Kidney (tissue), 13 donors: ENCODE measurements at regions not wholly inside any gene's neighbourhood (a gene's known extent, or its start where the extent isn't known, plus 50 kb on each side); places are given as distances from the start of the nearest gene placed in this dataset.

Experiments used
- DNase-seq, 5 donors: peaks; one replicate each; pipeline ENCODE4 v3.0.0-alpha.2; 2013 to 2020
- FAIRE-seq: peaks from 2 replicates; lab custom pipeline; 2012; peaks lifted over from hg19 to GRCh38; lab: Jason Lieb, UNC
- H3K27ac ChIP-seq, 2 donors: one replicate each; pipeline ENCODE4 v1.7.0; 2013; ENCODE audit warnings: low read depth in 2 of 2, low read length in 2 of 2, inconsistent platforms in 1 of 2
- H3K27me3 ChIP-seq: one replicate; pipeline ENCODE4 v1.7.1; 2013; ENCODE audit warnings: low read length, inconsistent platforms; ENCODE audit not compliant: control insufficient read depth, insufficient read depth
- H3K36me3 ChIP-seq, 3 donors: one replicate each; pipeline versions ENCODE4 v1.7.0 to v1.7.1; 2013; ENCODE audit warnings: low read length in 3 of 3, control low read depth in 1 of 3, inconsistent platforms in 1 of 3; ENCODE audit not compliant: insufficient read depth in 3 of 3, control insufficient read depth in 2 of 3
- H3K4me1 ChIP-seq, 3 donors: one replicate each; pipeline versions ENCODE4 v1.7.0 to v1.7.1; 2013; ENCODE audit warnings: low read length in 3 of 3, inconsistent platforms in 1 of 3, low read depth in 1 of 3; ENCODE audit not compliant: control insufficient read depth in 2 of 3, insufficient read depth in 2 of 3
- H3K4me3 ChIP-seq, 3 donors: one replicate each; pipeline versions ENCODE4 v1.7.0 to v1.8.1; 2013; ENCODE audit warnings: low read length in 3 of 3, control low read depth in 1 of 3, inconsistent platforms in 1 of 3
- H3K9ac ChIP-seq, 3 donors: one replicate each; pipeline versions ENCODE4 v1.7.0 to v1.7.1; 2013; ENCODE audit warnings: low read length in 3 of 3, control low read depth in 1 of 3, inconsistent platforms in 1 of 3
- H3K9me3 ChIP-seq, 3 donors: one replicate each; pipeline versions ENCODE4 v1.7.0 to v1.7.1; 2013; ENCODE audit warnings: low read length in 3 of 3, control low read depth in 1 of 3, inconsistent platforms in 1 of 3; ENCODE audit not compliant: control insufficient read depth in 2 of 3, insufficient read depth in 1 of 3
- intact Hi-C: fragments of 100-400 bp; cut with DNase I; formaldehyde crosslinking; loops from one replicate; pipeline ENCODE4 v1.11.1; 2022
- TF ChIP-seq, protein P1 (sequence below): IDR thresholded peaks from 3 replicates; pipeline ENCODE4 v1.5.1; 2012; ENCODE audit warnings: mild to moderate bottlenecking, moderate library complexity, borderline replicate concordance; ENCODE audit not compliant: insufficient read depth; ENCODE audit errors: extremely low read depth
- donor health status: control.
- donor health status: control.
- donor health status: control.
- donor health status: control.
- donor health status: control.
- donor health status: DM: yes; HTN: yes; CAD: no.
- donor health status: Normal renal cell carcinoma (clear cell type).

DNA sequence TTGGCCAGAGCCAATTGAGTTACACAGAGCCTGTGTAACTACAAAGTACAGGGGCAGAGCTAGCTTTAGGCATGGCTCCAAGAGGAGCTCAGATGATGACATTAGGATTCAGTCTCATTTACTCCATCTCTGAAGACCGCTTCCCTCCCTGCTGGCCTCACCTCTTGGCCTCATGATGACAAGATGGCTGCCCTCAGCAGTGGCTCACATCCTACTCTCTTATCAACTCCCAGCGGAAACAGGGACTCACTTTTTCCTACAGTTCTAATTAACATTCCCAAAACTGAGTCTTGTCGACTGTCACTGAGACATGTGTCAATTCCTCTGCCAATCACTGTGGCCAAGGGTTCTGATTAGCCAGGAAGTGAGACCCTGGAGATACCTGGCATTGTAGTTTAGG, 59.4 kb upstream of the ECE1 start:
- no peak for FAIRE-seq
- Histone ChIP-seq H3K36me3 (no peaks in the 10 kb centered on the region), H3K9me3 (no peaks in the 10 kb centered on the region), H3K27ac (no peak overlapping the region), H3K9ac (no peak overlapping the region), H3K4me3 (no peak overlapping the region), H3K4me1 (peaks cover 0 to 9% (median 5%) of the 10 kb centered on the region in 3 donors), H3K27me3 (no peaks in the 10 kb centered on the region)
- TF ChIP-seq, protein P1, sequence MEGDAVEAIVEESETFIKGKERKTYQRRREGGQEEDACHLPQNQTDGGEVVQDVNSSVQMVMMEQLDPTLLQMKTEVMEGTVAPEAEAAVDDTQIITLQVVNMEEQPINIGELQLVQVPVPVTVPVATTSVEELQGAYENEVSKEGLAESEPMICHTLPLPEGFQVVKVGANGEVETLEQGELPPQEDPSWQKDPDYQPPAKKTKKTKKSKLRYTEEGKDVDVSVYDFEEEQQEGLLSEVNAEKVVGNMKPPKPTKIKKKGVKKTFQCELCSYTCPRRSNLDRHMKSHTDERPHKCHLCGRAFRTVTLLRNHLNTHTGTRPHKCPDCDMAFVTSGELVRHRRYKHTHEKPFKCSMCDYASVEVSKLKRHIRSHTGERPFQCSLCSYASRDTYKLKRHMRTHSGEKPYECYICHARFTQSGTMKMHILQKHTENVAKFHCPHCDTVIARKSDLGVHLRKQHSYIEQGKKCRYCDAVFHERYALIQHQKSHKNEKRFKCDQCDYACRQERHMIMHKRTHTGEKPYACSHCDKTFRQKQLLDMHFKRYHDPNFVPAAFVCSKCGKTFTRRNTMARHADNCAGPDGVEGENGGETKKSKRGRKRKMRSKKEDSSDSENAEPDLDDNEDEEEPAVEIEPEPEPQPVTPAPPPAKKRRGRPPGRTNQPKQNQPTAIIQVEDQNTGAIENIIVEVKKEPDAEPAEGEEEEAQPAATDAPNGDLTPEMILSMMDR: no peak
- intact Hi-C loops: loop anchor here (10.0 kb wide), 1 partner anchor 95 kb away; no protein-coding TSS in a partner anchor
- no peak for DNase-seq

- H3K9ac ChIP-seq: no peak overlapping the region
- FAIRE-seq (no peak), DNase-seq (no peak)
- H3K4me1 ChIP-seq: peaks cover 0 to 30% (median 19%) of the 10 kb centered on the region in 3 donors
- no peaks in the 10 kb centered on the region for H3K27me3 ChIP-seq
- no peaks in the 10 kb centered on the region for H3K36me3 ChIP-seq
- TF ChIP-seq, protein P1: no peak
- no peak overlapping the region for H3K27ac ChIP-seq
- no peak overlapping the region for H3K4me3 ChIP-seq
- intact Hi-C loops: loop anchor here (10.0 kb wide), 1 partner anchor 92 kb away; no protein-coding TSS in a partner anchor
- H3K9me3 ChIP-seq: no peaks in the 10 kb centered on the region
Observed at GRCh38 chr1:21347072-21347581, 56.9 kb upstream of the ECE1 start.

DNA sequence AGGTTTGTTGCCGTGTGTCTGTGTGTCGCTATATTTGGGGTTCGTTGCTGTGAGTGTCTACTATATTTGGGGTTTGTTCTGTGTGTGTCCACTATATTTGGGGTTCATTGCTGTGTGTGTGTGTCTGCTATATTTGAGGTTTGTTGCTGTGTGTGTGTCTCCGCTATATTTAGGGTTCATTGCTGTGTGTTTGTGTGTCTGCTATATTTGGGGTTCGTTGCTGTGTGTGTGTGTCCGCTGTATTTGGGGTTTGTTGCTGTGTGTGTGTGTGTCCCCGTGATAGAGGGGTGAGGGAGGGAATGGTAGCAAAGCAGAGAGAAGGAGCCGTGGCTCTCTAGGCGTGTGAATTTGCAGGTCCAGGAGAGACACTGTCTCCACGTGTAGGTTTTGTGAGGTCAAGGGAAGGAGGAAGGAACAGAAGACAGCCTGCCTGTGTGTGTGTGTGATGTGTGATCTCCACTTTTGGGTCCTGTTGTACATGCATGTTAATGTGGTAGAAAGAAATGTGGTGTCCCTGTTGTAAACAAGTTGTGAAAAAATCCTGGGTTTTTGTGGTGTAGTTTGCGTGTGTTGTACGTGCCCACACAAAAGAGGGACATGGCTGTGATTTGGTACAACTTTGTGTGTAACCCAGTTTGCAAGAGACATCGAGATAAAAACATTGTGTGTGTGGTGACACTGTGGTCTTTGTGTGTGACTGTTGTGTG, 56.3 kb upstream of the ECE1 start:
- Histone ChIP-seq H3K9me3 (no peaks in the 10 kb centered on the region), H3K27ac (no peak overlapping the region), H3K9ac (peak overlapping the region in 1 of 3 donors; percentile 49), H3K4me3 (peak overlapping the region; percentile 66 to 72 (median 70)), H3K4me1 (peaks cover 0 to 34% (median 19%) of the 10 kb centered on the region in 3 donors), H3K27me3 (no peaks in the 10 kb centered on the region), H3K36me3 (no peaks in the 10 kb centered on the region)
- intact Hi-C loops: loop anchor here (10.0 kb wide), 1 partner anchor 92 kb away; no protein-coding TSS in a partner anchor
- TF ChIP-seq, protein P1: no peak
- FAIRE-seq (no peak), DNase-seq (no peak)
